HUDEP-2 (cell line): ENCODE measurements at regions not wholly inside any gene's neighbourhood (a gene's known extent, or its start where the extent isn't known, plus 50 kb on each side); places are given as distances from the start of the nearest gene placed in this dataset.

Experiments
- DNase-seq, 76 experiments: peaks; one replicate each; lab custom pipeline; 2025; ENCODE audit not compliant: unreplicated experiment in 76 of 76; lab: John Stamatoyannopoulos, UW

- DNase-seq: no peak
These were observed 170.8 kb downstream of the BUD13 start for GRCh38 chr11:116601814-116602636.

- DNase-seq: no peak
These were observed 171.9 kb downstream of the BUD13 start for GRCh38 chr11:116600930-116601329.

GRCh38 chr11:116598556-116598955, 174.2 kb downstream of the BUD13 start:
- no peak for DNase-seq

GRCh38 chr11:116598036-116598435, 174.8 kb downstream of the BUD13 start:
- DNase-seq: no peak

- DNase-seq: no peak
These were observed 176.2 kb downstream of the BUD13 start for GRCh38 chr11:116596346-116597260.

- DNase-seq: no peak
These were observed 177.4 kb downstream of the BUD13 start for GRCh38 chr11:116595305-116595880.

GRCh38 chr11:116590844-116591570, 181.8 kb downstream of the BUD13 start:
- no peak for DNase-seq

- DNase-seq: no peak
These were observed 183.4 kb downstream of the BUD13 start for GRCh38 chr11:116589402-116589801.

- no peak for DNase-seq
These were observed 186.4 kb downstream of the BUD13 start for GRCh38 chr11:116586392-116586791.

- no peak for DNase-seq
These were observed 190.2 kb downstream of the BUD13 start for GRCh38 chr11:116582571-116582970.

- DNase-seq: no peak
These were observed 191.4 kb downstream of the BUD13 start for GRCh38 chr11:116581349-116581748.

- no peak for DNase-seq
These were observed 192.0 kb downstream of the BUD13 start for GRCh38 chr11:116580799-116581198.

GRCh38 chr11:116579857-116580727, 192.7 kb downstream of the BUD13 start:
- no peak for DNase-seq

GRCh38 chr11:116579031-116579653, 193.6 kb downstream of the BUD13 start:
- DNase-seq: no peak

- DNase-seq: no peak
These were observed 194.8 kb downstream of the BUD13 start for GRCh38 chr11:116577956-116578355.

- DNase-seq: no peak
These were observed 195.5 kb downstream of the BUD13 start for GRCh38 chr11:116577273-116577672.

GRCh38 chr11:116576526-116576925, 196.3 kb downstream of the BUD13 start:
- no peak for DNase-seq

- DNase-seq: no peak
These were observed 205.0 kb downstream of the BUD13 start for GRCh38 chr11:116567721-116568242.

GRCh38 chr11:116563712-116564047, 209.1 kb downstream of the BUD13 start:
- no peak for DNase-seq
